HG03575 (cell line): ENCODE measurements at regions not wholly inside any gene's neighbourhood (a gene's known extent, or its start where the extent isn't known, plus 50 kb on each side); places are given as distances from the start of the nearest gene placed in this dataset.
"Not testable (repeated sequence)": the region's sequence is repeated elsewhere in the genome, so short reads cannot be mapped to it uniquely, and the experiment has no call there.

ENCODE experiments used
- ATAC-seq: cut with Tn5 transposase; IDR thresholded peaks from one replicate; pipeline ENCODE4 v1.9.1; 2021; ENCODE audit not compliant: unreplicated experiment, insufficient number of reproducible peaks, low FRiP score; ENCODE audit errors: extremely low read depth

DNA sequence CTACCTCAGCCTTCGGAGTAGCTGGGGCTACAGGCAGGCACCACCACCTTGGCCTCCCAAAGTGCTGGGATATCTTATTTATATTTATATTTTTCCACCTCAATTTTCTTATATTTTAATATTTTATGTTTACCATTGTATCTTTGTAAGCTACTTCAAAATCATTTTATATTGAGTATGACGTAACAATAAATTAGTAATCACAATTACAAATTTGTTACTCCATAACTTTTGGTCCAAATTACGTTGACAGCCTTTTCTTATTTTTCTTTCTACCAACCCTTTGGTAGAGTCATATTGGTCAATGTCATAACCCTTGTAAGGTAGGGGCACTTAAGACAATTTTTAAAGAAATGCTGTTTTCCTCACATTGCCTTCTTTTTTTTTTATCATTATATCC lies 104.0 kb upstream of the H2AZ1 start:
- ATAC-seq: no peak

DNA sequence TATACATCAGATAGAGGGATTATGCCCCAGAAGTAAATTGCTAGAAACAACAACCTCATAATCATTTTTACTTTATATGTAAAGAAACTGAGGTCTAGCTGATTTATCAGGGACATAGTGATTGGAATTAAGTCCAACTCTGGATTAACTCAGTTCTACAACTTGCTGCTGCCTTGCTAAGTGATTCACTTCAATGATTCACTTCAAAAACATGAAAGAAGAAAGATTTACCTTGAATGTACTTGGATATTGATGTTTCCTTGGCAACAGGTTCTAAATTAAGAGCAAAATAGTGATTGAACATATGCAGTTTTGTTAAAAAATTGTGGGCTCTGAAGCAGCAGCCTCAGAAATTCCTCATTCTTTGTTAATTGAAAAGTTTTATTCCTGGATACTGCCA lies 99.8 kb upstream of the H2AZ1 start:
- no peak for ATAC-seq

DNA sequence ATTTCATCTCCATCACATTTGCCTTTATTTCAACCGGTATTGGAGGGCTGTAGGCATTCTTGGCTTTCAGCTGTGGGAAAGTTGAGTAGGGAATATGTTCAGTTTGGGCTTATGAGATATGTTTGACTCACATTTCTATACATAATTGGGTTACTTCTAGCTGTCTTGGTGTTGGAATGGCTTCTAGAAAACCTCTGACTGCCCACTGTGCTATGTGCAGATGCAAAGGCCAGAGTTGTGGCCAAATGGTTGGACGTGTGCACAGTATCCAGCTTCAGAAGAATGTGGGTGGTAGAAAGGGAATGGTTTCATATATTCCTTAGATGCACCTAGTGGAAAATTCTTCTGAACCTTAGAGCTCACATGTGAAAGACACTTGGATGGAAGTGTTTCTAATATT lies 92.6 kb upstream of the H2AZ1 start:
- no peak for ATAC-seq

GRCh38 chr4:100042235-100042634 lies 92.2 kb upstream of the H2AZ1 start:
- ATAC-seq: no peak

DNA sequence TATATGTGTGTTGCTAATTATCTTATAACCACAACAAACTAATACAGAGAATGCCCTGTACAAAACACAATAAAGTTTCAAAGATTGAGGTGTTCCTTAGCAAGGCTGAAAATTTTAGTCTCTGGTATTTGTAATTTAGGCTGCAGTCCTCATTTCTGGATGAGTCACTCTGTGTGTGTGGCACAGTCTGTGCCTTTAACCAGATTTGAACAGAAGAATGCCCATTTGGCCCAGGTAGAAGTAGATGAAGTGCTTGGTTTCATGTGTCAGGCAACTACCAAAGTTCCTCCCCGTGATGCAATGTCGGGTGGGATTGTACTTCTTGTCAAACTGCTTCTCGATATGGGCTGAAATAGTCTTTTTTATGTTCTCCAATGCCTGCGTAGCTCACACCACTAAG lies 91.6 kb upstream of the H2AZ1 start:
- no peak for ATAC-seq

GRCh38 chr4:100034023-100034664 lies 84.1 kb upstream of the H2AZ1 start:
- ATAC-seq: no peak

DNA sequence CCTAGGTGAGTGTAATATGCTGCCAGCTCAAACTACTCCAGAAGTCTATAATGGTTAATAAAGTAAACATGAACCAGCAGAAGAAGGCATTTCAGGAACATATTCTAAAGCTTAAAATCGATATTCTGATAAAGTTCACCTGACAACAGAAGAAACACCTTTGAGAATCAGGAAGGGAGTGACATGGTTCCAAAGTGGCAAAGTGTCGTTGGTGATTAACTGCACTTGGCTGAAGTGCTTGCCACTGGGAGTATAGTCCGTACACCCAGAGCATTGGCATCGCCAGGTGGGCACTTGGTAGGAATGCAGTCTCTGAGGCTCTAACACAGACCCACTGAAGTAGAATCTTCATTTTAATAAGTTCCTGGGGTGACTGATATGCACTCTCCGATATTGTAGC lies 76.0 kb upstream of the H2AZ1 start:
- no peak for ATAC-seq

- ATAC-seq: no peak
Measured at GRCh38 chr4:100023800-100024199, 73.7 kb upstream of the H2AZ1 start.

GRCh38 chr4:100022792-100023222 lies 72.7 kb upstream of the H2AZ1 start:
- no peak for ATAC-seq

DNA sequence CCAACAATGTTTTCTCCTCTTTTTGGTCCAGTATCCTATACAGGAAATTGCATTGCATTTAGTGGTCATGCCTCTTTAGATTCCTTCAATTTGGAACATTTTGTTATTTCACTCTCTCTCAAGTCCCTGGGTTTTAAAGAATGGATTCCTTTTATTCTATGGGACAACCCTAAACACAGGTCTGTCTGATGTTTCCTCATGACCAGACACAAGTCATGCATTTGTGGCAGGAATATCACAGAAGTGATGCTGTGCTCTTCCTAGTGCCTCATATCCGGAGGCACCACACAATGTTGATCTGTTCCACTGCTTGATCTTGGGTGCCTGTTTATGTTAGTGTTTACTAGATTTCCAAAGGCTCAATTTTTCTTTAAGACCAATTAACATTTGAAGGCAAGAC lies 69.7 kb upstream of the H2AZ1 start:
- ATAC-seq: no peak

DNA sequence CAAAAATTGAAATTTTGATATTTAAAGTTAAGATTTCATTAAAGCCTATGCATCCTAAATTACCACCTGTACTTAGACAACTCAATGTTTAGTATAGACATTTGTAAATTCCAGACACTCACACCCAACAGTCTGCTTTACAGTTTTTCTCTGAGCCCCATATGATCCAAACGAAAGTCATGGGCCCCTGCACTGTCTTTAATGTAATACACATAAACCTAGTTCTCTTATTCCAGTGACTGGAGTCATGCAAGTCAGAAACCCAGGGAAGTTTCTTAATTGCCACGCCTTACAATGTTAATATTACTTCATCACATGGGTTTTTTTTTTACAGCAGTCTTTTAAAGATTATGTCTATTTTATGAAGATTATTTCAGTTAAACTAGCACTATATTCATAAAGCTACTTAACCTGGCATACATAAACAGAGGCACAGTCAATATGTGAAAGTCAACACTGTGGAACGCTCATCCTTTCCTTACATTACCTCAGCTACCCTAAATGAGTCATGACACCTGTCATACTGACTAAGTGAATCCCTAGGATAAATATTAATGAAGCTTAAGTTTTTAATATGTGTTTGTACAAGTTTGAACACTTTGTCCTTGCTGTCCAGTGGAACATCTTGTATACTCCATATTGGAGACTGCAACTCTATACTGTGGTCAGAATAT lies 67.7 kb upstream of the H2AZ1 start:
- peak; percentile 71 for ATAC-seq

DNA sequence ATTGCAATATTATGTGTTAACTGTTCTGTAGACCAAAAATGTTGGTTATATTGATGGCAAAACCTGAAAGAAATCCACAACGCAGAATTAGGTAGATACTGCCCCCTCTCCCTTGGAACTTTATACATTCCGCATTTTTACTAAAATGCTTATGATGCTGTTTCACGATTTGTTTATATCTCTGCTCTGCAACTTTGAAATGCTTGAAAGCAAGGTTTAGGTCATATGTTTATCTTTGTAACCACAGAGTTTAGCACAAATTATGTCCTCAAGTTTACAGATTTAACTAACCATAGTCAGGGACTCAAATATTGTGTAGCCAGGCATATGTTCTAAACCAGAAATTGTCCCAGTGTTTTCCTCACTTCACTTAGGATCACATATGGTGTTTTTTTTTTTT lies 66.1 kb upstream of the H2AZ1 start:
- no peak for ATAC-seq

- no peak for ATAC-seq
Measured at GRCh38 chr4:100014616-100015015, 64.5 kb upstream of the H2AZ1 start.

- no peak for ATAC-seq
Measured at GRCh38 chr4:100009490-100009889, 59.4 kb upstream of the H2AZ1 start.

GRCh38 chr4:100008048-100008447 lies 58.0 kb upstream of the H2AZ1 start:
- no peak for ATAC-seq

DNA sequence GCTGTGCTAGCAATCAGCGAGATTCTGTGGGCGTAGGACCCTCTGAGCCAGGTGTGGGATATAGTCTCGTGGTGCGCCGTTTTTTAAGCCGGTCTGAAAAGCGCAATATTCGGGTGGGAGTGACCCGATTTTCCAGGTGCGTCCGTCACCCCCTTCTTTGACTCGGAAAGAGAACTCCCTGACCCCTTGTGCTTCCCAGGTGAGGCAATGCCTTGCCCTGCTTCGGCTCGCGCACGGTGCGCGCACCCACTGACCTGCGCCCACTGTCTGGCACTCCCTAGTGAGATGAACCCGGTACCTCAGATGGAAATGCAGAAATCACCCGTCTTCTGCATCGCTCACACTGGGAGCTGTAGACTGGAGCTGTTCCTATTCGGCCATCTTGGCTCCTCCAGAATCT lies 56.1 kb upstream of the H2AZ1 start:
- ATAC-seq: not testable (repeated sequence)
